NAMALWA (cell line): ENCODE measurements at regions not wholly inside any gene's neighbourhood (a gene's known extent, or its start where the extent isn't known, plus 50 kb on each side); places are given as distances from the start of the nearest gene placed in this dataset.

Experiments used
- DNase-seq: peaks from one replicate; pipeline ENCODE4 v3.0.0-alpha.2; 2015; ENCODE audit warnings: low spot score

DNA sequence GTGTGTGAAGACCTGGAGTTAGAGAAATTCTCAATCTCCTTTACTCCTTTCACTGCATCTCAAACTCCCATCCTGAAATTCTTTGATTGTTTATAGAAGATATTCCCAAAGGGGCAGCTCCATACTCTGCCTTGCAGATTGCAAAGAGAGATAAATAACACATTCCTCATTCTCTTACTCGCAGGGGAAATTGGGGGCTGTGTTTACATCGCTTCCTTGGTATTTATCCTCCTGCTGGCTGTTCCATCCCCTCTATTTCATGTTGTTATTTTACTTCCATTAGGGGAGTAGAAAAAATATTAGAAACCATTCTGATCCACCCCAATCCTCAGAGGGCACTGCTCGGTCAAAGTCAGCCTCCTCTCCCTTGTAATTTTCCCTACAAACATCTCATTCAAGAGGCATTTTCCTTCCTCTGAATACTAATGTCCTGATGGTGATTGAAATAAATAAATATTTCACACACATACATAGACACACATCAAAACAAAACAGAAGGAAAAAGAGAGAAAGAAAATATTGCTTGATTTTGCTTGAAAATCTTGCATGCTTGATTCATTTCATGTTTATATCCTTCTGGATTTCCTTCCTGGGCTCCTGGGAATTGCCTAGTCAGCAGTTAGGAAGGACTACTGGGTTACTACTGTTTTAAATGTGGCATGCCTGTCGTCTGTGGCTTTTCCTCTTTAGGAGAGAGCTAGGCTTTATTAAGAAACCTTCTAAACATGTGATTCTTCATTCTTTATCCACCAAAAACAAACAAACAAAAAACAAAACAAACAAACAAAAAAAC, 420.1 kb upstream of the PAPPA start:
- no peak for DNase-seq

DNA sequence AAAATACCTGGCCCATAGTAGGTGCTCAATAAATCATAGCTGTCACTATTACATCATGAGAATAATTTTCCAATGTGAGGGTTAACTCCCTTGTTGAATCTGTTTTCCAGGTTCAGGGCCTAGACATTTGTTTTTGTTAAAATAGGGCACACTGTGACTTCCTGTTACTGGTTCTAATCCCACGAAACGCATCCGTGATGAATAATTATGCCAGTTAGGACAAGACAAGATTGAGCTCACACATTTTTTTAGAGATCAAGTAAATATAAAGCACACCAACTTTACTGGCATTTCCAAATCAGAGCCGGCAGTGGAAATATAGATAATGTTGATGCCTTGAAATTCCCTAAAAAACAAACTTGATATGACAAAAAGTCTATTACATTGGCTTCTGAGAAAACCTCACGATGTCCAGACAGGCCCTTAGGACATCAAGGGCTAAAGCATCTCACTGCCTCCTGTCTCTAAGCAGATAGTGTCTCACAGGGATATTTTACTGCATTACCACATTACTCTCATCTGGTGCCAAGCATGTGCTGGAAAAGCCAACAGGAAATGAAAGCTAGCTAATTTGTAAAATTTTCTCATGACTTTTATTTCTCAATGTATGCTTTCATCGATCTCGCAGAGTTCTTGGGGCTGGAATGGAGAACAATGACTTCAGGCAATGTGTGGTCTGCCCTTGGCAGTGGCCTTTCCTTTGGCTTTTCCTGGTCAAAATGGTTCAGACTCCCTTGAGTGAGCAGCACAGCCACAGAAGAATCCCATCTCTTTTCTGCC, 414.3 kb upstream of the PAPPA start:
- no peak for DNase-seq

DNA sequence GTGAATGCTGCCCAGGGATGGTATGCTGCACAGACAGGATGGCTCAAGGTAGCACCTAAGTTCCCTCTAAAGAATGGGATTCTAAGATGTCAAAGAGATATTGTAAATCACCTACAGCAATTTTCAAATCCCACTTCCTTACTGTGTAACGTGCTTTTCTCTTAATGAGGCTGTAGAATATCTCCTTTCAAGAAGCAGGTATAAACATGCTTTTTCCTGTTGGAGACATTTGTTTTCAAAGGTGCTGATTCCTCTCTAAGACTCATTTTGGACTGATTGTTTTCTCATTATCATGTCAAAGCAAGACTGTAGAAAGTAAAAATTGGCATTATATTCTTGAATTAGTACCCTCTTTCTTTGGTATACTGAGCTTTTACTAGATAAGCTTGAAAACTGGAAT, 412.6 kb upstream of the PAPPA start:
- no peak for DNase-seq

DNA sequence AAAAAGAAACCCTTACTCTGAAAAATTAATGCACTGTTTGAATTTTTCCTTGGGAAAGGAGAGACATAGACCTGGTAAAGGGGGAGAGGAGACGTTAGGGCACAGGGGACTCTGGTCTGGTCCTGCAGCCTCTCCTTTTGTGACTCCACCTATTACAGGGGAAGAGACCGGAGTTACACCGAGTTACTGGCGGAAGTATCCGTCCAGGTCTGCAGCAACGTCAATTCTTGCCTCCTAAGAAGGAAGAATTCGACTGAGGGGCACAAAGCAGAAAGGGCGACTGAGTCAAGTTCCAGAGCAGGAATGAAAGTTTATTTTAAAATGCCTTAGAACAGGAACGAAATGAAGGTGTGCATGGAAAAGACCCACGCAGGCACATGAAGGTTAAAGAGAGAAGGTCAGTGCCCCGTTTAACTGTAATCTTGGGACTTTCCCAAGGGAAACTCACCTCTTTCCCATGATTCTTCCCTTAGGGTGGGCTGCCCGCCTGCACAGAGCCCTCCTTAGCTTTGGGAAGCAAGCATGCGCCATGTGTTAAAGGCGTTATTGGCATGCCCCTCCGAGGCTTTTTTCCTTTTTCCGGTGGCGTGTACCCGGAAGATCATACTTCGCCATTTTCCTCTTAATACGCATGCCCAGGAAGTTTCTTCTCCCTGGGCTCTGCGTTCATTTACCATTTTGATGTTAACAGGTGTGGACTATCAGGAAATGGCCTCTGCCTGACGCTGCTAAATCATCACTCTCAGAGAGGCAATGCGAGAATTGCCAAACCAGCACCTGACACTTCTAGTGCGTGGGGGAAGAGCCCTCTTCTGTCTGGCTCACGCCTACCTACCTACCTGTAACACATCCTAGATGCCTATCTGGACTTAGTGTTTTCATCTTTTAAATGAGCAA, 409.6 kb upstream of the PAPPA start:
- DNase-seq, result no peak

DNA sequence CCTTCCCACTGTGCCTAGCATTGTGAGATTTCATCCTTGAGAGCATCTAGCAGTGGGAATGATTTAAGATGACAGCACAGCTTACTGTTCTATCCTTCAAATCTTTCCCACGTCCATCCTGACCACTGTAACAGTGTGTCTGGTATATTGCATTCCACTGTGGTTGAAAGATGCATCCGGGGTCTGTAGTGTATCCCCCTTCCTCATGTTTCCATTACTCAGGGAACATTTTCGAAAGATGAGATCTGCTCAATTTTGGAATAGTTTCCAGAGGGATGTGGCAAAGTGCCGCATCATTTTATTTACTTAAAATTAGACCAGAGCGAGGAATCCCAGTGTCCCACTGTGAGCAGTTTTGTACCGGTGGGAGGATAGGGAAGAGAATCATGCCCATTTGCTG, 407.1 kb upstream of the PAPPA start:
- no peak for DNase-seq

DNA sequence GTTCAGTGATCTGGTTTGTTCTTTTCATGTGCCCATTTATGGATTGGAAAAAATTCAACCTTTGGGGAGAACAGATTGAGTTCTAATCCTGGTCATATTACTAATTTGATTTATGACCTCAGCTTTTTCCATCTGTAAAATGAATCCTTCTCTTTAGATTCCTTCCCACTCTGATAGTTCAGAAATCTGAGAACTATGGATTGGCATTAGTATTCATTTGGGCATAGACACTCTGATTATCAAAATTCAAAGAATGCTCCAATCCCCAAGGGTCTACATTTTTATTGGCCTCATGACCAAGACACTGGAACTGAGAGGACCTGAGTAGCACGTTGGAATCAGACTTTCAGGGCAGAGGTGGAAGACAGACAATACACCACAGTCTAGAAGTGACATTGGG, 405.9 kb upstream of the PAPPA start:
- DNase-seq, result no peak

DNA sequence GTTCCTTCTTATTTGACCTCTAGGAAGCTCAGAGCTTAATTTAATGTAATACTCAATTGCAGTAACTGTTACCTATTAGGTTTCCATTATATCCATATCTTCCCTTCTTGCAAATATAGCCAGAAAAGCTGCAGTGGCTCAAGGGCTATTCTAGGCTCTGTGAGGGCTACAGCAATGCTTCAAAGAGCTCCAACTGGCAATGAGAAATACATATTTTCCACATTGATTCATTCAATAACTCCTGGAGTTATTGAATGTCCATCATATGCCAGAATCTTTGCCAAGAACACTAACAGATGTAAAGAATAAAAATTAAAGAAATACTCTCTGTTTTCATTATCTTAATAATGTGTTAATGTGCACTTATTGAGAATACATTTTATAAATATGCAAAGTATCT, 396.9 kb upstream of the PAPPA start:
- no peak for DNase-seq

DNA sequence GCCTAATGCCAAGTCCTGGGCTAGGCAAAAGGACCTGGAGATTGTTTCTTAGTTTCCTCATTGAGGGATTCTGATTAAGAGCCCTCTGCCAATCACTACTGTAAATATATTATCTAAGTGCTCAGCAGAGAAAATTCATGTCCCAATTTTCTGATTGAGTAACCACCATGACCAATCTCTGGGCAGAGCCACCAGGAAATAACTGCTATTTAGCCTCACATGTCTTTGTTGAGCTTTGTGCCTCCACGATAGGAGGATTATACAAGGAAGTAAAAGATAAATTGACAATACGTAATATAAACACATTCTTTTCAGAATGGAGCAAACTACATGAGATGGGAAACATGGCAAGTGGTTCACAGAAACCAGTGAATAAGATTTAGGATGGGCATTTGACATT, 396.1 kb upstream of the PAPPA start:
- no peak for DNase-seq

DNA sequence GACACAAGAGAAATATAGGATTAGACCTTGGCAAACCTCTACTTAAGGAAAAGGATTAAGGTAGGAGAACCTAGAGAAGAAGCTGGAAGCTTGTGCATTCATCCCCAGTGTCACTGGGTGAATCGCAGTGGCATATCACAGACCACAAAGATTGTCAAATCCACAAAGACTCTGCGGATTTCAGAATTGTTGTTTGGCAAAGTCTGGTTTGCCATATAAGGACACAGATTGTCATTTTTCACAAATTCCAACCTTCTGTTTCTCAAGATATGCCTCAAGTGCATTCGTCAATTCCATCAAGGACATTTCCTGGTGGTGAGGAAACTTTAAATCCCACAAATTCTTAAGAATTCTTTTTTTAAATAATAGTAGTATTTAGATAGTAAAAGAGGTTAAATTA, 395.1 kb upstream of the PAPPA start:
- no peak for DNase-seq

DNA sequence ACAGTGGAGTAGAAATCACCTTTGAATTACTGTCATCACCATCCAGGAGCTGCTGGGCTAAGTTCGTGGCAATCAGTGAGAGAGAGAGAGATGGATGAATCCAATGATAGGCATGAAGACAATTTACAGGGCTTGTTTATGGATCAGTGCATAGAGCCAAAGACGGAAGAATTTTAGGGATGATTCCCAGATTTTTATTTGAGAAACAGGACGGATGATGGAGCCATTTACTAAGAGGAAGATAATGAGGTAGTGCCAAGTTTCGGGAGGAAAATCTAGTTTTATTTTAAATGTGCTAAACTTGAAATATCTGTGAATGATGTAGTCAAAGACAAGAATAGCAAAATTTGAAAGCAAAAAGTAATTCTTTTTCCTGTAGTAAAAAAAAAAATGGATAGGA, 394.2 kb upstream of the PAPPA start:
- DNase-seq, result no peak

DNA sequence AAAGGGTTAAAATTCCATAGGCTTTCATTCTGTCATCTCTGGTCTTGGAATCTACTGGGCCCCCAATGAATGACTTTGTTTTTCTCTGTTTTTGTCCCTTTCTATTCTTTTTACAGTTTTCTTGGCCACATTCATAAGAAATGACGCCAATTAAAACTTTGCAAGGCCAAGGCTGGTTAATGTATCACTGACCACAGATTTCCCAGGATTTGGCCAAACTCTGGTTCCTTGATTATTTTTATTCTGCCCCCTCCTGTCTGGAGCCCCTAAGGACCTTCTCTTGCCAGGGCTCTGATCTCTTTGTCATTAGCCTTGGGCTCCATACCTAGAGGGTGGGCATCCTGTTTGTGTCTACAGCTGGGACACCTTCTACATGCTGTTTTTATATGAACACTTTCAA, 388.9 kb upstream of the PAPPA start:
- DNase-seq, result no peak

DNA sequence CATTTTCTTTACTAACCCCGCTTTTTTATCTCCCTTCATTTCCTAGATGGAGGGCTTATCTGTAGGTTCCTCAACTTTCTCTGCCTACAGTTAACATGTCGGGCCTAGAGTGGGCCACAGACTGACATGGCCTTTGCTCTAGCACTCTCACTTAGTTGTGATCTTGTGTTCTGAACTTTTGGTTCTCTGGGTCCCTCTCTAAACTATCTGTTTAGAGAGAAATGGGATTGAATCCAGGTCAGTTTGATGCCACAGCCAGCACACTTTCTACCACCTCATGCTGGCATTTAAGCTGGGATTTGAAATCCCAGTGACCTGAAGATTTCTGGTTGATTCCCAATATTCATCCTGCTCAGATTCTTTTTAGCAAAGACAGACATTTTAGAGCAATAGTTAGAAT, 388.5 kb upstream of the PAPPA start:
- DNase-seq, result no peak

DNA sequence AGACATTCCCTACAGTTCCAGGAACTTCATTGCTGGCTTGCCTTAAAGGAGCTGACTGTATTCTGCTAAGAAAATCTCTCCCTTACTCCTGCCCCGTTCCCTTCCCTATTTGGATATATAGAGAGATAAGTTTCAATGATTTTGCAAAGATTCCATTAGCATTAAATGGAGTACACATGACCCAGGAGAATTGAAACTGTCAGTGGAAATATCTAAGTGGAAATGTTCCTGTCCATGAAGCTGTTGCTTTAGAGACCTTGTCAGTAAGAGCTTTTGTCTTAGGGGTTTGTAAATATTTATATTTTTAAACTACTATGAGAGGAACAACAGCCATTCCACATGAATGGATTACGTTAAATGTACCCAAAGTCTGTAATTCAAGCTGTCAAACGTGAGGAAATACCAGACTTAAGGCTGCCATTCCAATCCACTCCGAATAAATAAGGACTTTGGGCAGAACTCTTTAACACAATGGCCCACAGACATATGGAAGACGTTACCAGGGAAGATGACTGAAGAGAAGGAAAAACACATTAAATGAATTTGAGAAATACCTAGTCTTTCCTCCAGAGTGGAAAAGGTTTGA, 387.1 kb upstream of the PAPPA start:
- no peak for DNase-seq

DNA sequence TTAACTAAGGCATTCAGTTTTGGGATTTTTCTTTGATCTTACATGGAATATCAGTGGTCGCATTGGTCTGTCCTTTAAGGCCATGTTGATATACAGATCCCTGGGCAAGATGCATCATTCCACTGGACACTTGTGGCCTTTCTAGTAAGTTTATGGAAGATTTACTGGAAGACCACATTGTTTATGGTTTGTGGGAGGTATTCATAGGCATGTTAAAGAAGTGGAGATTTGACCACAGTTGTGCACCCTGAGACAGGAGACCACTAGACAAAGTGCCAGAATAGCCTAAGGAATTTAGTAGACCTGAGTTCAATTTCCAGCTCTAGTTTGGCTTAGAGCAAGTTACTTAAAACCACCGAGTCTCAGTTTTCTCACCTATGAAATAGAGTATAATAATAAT, 383.1 kb upstream of the PAPPA start:
- DNase-seq, result no peak

DNA sequence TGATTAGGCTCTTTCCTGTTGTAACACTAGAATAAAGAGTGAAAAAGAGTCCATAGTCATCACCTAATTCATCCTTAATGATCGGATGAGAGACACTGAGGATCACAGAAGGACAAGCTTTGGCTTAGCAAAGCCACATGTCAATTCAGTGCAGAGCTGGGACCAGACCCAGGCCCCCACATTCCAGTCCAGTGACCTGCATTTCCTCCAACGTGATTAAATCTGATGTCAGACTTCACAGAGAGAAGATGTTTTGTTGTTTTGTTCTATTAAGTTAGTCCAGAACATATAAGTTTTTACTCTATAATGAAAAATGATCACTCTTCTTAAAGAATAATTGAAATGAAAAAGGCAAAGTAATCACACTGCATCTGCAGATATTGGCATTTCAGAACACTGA, 377.9 kb upstream of the PAPPA start:
- DNase-seq, result no peak

DNA sequence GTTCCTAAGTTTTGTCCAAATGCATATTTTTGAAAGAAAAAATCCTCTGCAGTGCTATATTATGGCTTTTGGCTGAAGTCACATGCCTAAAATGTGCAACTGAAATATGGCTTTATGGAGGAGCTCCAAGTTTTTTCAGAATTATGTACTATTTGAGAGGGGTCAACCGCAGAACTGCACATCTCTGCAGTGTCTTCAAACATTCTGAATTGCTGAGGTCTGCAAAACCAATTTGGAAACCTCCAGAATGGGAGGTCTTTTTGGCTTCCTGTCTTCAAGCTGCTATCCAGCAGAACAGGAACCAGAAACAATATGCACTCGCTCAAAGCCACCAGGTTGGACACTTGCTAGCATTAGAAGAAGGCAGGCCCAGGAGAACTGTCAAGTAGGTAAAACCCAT, 376.0 kb upstream of the PAPPA start:
- no peak for DNase-seq

DNA sequence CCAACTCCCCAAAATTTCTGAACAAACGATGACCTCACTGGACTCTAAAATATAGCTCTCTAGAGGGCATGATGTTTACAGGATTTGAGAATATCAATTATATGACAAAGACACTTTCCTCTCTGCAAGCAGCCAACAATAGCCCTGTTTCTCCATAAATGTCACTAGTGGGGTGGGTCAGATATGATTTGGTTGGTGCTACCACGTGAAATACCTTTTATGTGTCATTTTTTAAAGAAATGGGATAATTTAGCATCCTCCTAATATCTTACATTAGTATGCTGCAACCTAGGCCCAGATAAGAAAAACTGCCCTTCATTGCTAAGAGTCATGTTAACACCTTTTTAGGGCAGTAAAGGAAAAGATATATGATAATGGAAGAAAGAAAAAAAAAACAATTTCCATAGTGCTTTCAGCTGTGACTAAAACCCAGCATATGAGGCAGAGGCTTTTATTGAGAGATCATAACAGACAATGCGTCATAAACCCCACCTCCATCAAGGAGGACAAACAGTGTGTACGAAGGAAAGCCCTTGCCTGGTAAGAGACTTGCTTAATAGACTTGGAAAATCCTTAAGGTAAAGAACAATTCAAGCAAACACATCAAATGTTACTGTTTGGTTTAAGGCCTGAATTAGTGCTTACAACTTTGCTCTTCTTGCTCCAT, 372.4 kb upstream of the PAPPA start:
- no peak for DNase-seq

DNA sequence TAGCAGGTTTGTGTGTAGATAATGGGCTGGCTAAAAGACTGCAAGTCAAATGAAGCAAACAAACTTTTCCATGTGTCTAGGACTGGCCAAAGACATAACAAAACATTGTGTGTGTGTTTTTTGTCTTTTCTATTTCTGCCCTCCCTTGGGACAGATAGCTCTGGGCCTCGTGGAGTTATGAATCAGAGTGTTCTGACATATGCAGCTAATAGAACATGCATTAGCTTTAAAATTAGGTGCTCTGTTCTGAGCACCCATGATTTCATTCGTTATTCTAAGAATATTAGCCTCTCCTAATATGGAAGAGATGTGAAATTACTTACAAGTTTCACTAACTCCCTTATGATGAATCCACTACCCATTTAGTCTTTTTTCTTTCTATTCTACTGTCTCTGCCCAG, 367.3 kb upstream of the PAPPA start:
- DNase-seq, result no peak

DNA sequence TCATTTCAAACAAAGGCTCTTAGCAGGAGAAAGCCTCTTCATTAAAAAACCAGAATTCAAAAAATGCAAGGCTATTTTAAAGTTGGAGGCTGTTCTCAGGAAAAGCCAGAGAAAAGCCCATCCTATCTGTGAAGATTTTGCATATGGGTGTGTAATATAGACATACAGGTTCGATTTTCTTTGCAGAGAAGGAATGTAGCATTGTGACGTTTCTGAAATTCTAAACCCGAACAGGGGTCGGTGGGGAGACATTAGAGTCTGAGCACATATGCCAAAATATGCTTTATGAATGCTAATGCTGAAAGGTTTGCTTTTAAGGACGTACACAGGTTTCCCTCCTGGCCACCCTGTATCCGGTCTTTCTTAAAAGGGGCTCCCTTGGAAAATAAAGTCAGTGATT, 363.1 kb upstream of the PAPPA start:
- no peak for DNase-seq

DNA sequence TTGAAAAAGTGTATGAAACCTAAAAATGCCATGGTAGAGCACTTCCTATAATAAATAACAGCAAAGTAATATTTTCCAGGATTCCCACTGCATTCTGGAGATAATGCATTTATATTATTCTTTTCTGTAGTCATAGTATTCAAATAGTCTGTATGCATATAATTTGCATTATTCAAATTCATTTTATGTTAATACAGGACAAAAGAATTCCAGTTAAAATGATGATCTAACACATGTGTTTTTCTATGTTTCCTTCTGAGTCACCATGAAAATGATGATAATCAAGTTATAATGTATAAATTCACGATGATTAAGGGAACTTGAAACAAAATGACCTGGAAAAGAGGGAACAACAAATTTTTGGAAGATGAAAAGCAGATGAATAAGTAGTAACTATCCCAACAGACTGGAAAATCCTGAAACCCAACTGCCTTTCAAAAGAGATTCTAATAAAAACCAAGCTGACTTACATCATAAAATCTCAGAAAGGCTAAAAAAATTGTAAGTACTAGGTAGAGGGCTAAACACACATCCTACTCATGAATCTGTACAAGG, 358.6 kb upstream of the PAPPA start:
- no peak for DNase-seq

DNA sequence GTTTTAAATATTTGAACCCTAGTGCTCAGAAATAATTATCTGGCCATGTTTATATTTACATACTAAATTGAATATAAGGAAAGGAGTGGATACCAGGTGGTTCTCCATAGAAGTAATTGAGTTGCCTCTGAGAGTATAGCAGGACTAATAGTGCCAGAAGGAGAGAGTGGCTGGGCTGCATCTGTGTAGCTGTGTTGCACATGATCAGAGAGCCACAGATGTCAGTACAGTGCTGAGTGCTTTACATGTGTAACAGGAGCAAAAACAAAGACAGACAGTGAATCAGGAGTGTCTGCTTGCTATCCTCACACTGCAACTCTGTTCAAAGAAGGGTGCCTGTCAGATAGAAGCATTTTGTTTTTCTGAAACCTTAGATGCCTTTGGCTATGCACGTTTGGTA, 353.9 kb upstream of the PAPPA start:
- DNase-seq, result no peak

DNA sequence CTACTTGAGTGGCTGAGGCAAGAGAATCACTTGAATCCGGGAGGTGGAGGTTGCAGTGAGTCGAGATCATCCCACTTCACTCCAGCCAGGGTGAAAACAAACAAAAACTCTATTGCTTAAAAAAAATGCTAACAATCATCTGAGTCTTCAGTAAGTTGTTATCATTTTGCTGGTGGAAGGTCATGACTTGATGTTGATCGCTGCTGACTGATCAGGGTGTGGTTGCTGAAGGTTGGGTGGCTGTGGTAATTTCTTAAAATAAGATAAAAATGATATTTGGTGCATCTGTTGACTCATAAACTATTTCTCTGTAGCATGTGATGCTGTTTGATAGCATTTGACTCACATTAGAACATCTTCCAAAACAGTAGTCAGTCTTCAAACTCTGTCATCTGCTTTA, 349.4 kb upstream of the PAPPA start:
- DNase-seq, result no peak
